ENCODE measurements at regions not wholly inside any gene's neighbourhood (a gene's known extent, or its start where the extent isn't known, plus 50 kb on each side); places are given as distances from the start of the nearest gene placed in this dataset.

DNA sequence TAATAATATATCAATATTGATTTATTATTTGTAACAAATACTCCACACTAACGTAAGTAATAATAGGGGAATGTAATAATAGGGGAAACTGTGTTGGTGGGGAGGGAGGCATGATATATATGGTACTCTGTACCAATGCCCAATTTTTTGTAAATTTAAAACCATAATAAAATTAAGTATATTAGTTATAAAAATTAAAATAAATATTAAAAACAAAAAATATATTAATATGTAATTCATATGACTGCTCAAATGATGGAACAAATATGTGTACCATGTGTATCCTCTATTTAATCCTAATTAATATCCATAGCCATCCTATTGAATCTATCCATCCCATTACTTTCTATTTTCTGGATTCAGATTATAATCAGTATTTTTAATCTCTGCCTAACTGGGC lies 578.0 kb downstream of the KCNA4 start:
- no peak for TF ChIP-seq POLR2AphosphoS5 (IDR thresholded peaks at IDR 0.05; ENCODE audit: low read depth, low read length)
- no peak for TF ChIP-seq EZH2phosphoT487 (IDR thresholded peaks at IDR 0.05; ENCODE audit: borderline replicate concordance)
- TF ChIP-seq POLR2A (IDR thresholded peaks at IDR 0.05; ENCODE audit: borderline replicate concordance, extremely low read depth, insufficient read depth, insufficient read length), result no peak
- no peak for TF ChIP-seq FOSL1 (IDR thresholded peaks at IDR 0.05; ENCODE audit: low read depth)
- TF ChIP-seq, protein P1, sequence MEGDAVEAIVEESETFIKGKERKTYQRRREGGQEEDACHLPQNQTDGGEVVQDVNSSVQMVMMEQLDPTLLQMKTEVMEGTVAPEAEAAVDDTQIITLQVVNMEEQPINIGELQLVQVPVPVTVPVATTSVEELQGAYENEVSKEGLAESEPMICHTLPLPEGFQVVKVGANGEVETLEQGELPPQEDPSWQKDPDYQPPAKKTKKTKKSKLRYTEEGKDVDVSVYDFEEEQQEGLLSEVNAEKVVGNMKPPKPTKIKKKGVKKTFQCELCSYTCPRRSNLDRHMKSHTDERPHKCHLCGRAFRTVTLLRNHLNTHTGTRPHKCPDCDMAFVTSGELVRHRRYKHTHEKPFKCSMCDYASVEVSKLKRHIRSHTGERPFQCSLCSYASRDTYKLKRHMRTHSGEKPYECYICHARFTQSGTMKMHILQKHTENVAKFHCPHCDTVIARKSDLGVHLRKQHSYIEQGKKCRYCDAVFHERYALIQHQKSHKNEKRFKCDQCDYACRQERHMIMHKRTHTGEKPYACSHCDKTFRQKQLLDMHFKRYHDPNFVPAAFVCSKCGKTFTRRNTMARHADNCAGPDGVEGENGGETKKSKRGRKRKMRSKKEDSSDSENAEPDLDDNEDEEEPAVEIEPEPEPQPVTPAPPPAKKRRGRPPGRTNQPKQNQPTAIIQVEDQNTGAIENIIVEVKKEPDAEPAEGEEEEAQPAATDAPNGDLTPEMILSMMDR (IDR thresholded peaks at IDR 0.05 in 2 of 3, conservative IDR thresholded peaks at IDR 0.05 in 1 of 3; ENCODE audit: borderline replicate concordance in 1 of 3, insufficient read depth in 1 of 3, low read depth in 2 of 3, low read length in 2 of 3), result no peak
- TF ChIP-seq EZH2 (IDR thresholded peaks at IDR 0.05), result no peak
- no peak for TF ChIP-seq ZFX (IDR thresholded peaks at IDR 0.05)
- TF ChIP-seq SP1 (IDR thresholded peaks at IDR 0.05; ENCODE audit: low read depth), result no peak
- TF ChIP-seq, protein P2, sequence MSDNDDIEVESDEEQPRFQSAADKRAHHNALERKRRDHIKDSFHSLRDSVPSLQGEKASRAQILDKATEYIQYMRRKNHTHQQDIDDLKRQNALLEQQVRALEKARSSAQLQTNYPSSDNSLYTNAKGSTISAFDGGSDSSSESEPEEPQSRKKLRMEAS (IDR thresholded peaks at IDR 0.05), result no peak
- TF ChIP-seq, protein P3, sequence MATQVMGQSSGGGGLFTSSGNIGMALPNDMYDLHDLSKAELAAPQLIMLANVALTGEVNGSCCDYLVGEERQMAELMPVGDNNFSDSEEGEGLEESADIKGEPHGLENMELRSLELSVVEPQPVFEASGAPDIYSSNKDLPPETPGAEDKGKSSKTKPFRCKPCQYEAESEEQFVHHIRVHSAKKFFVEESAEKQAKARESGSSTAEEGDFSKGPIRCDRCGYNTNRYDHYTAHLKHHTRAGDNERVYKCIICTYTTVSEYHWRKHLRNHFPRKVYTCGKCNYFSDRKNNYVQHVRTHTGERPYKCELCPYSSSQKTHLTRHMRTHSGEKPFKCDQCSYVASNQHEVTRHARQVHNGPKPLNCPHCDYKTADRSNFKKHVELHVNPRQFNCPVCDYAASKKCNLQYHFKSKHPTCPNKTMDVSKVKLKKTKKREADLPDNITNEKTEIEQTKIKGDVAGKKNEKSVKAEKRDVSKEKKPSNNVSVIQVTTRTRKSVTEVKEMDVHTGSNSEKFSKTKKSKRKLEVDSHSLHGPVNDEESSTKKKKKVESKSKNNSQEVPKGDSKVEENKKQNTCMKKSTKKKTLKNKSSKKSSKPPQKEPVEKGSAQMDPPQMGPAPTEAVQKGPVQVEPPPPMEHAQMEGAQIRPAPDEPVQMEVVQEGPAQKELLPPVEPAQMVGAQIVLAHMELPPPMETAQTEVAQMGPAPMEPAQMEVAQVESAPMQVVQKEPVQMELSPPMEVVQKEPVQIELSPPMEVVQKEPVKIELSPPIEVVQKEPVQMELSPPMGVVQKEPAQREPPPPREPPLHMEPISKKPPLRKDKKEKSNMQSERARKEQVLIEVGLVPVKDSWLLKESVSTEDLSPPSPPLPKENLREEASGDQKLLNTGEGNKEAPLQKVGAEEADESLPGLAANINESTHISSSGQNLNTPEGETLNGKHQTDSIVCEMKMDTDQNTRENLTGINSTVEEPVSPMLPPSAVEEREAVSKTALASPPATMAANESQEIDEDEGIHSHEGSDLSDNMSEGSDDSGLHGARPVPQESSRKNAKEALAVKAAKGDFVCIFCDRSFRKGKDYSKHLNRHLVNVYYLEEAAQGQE (IDR thresholded peaks at IDR 0.05; ENCODE audit: low read depth), result no peak
- TF ChIP-seq, protein P4, sequence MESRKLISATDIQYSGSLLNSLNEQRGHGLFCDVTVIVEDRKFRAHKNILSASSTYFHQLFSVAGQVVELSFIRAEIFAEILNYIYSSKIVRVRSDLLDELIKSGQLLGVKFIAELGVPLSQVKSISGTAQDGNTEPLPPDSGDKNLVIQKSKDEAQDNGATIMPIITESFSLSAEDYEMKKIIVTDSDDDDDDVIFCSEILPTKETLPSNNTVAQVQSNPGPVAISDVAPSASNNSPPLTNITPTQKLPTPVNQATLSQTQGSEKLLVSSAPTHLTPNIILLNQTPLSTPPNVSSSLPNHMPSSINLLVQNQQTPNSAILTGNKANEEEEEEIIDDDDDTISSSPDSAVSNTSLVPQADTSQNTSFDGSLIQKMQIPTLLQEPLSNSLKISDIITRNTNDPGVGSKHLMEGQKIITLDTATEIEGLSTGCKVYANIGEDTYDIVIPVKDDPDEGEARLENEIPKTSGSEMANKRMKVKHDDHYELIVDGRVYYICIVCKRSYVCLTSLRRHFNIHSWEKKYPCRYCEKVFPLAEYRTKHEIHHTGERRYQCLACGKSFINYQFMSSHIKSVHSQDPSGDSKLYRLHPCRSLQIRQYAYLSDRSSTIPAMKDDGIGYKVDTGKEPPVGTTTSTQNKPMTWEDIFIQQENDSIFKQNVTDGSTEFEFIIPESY (IDR thresholded peaks at IDR 0.05; ENCODE audit: extremely low read depth, insufficient replicate concordance, low read length), result no peak
- no peak for TF ChIP-seq YY1 (IDR thresholded peaks at IDR 0.05; ENCODE audit: extremely low read depth, insufficient replicate concordance, low read depth, low read length)
- TF ChIP-seq SIN3A (IDR thresholded peaks at IDR 0.05; ENCODE audit: low read depth), result no peak
